ENCODE measurements at regions not wholly inside any gene's neighbourhood (a gene's known extent, or its start where the extent isn't known, plus 50 kb on each side); places are given as distances from the start of the nearest gene placed in this dataset.

- Histone ChIP-seq H3K79me1 (ENCODE audit: low read depth, low read length) (no peaks in the 10 kb centered on the region), H2AK5ac (ENCODE audit: low read depth, low read length) (no peak overlapping the region), H3K4me2 (ENCODE audit: insufficient read depth, low read length, poor library complexity, severe bottlenecking) (no peak overlapping the region), H3K18ac (ENCODE audit: low read length) (no peak overlapping the region), H2AFZ (ENCODE audit: low read length) (peak overlapping the region; percentile 11), H3K27ac (replicated peaks; ENCODE audit: low read length) (no peak overlapping the region), H3K27me3 (ENCODE audit: control insufficient read depth in 3 of 3, insufficient read depth in 3 of 3, low read depth in 1 of 3, low read length in 3 of 3) (no peaks in the 10 kb centered on the region), H3K4me3 (ENCODE audit: low read length in 2 of 2) (no peak overlapping the region), H3K36me3 (replicated peaks in 1 of 2; ENCODE audit: control insufficient read depth in 2 of 2, insufficient read depth in 2 of 2, low read length in 2 of 2) (no peaks in the 10 kb centered on the region), H4K8ac (ENCODE audit: low read depth, low read length) (no peak overlapping the region), H2BK15ac (ENCODE audit: low read length) (no peak overlapping the region), H3K23ac (ENCODE audit: low read depth, low read length, poor library complexity) (no peak overlapping the region), H3K14ac (ENCODE audit: low read length) (no peak overlapping the region), H3K4ac (ENCODE audit: low read length) (no peak overlapping the region), H2BK12ac (ENCODE audit: low read length) (no peak overlapping the region), H4K91ac (ENCODE audit: low read depth, low read length, poor library complexity) (no peak overlapping the region), H3K4me1 (ENCODE audit: control insufficient read depth in 2 of 2, insufficient read depth in 1 of 2, low read depth in 1 of 2, low read length in 2 of 2) (peaks cover 0 to 2% of the 10 kb centered on the region in 2 donors), H2BK120ac (ENCODE audit: low read depth, low read length) (no peak overlapping the region), H3K9me3 (replicated peaks in 1 of 2; ENCODE audit: control insufficient read depth in 2 of 2, insufficient read depth in 1 of 2, low read depth in 1 of 2, low read length in 2 of 2) (no peaks in the 10 kb centered on the region), H2BK5ac (ENCODE audit: low read length) (no peak overlapping the region), H3K9ac (ENCODE audit: low read depth, low read length, poor library complexity) (no peak overlapping the region)
- WGBS, 2 donors (ENCODE audit: extremely low coverage in 2 of 2, insufficient read length in 2 of 2, insufficient replicate concordance in 1 of 2): no CpG with 5 or more reads among the region's 3 CpGs
- DNase-seq (ENCODE audit: low spot score): no peak
These were observed 901.8 kb upstream of the ZWINT start for GRCh38 chr10:57262892-57263291.

- H3K4me1 ChIP-seq (ENCODE audit: control insufficient read depth in 2 of 2, insufficient read depth in 1 of 2, low read depth in 1 of 2, low read length in 2 of 2): peaks cover 0 to 2% of the 10 kb centered on the region in 2 donors
- no CpG with 5 or more reads among the region's 2 CpGs for WGBS, 2 donors (ENCODE audit: extremely low coverage in 2 of 2, insufficient read length in 2 of 2, insufficient replicate concordance in 1 of 2)
These were observed 899.1 kb upstream of the ZWINT start for GRCh38 chr10:57260175-57260574.

GRCh38 chr10:57249615-57250281, 888.7 kb upstream of the ZWINT start:
- H2AK5ac ChIP-seq (ENCODE audit: low read depth, low read length): no peak overlapping the region
- H3K27ac ChIP-seq (replicated peaks; ENCODE audit: low read length): no peak overlapping the region
- H3K23ac ChIP-seq (ENCODE audit: low read depth, low read length, poor library complexity): no peak overlapping the region
- H3K9me3 ChIP-seq (replicated peaks in 1 of 2; ENCODE audit: control insufficient read depth in 2 of 2, insufficient read depth in 1 of 2, low read depth in 1 of 2, low read length in 2 of 2): no peaks in the 10 kb centered on the region
- H4K91ac ChIP-seq (ENCODE audit: low read depth, low read length, poor library complexity): no peak overlapping the region
- H3K4ac ChIP-seq (ENCODE audit: low read length): no peak overlapping the region
- DNase-seq (ENCODE audit: low spot score): no peak
- no peak overlapping the region for H2BK120ac ChIP-seq (ENCODE audit: low read depth, low read length)
- WGBS, 2 donors (ENCODE audit: extremely low coverage in 2 of 2, insufficient read length in 2 of 2, insufficient replicate concordance in 1 of 2): no CpG with 5 or more reads among the region's 32 CpGs
- peak overlapping the region; percentile 40 for H2AFZ ChIP-seq (ENCODE audit: low read length)
- no peak overlapping the region for H2BK12ac ChIP-seq (ENCODE audit: low read length)
- H3K9ac ChIP-seq (ENCODE audit: low read depth, low read length, poor library complexity): no peak overlapping the region
- no peak overlapping the region for H3K18ac ChIP-seq (ENCODE audit: low read length)
- no peaks in the 10 kb centered on the region for H3K27me3 ChIP-seq (ENCODE audit: control insufficient read depth in 3 of 3, insufficient read depth in 3 of 3, low read depth in 1 of 3, low read length in 3 of 3)
- H3K14ac ChIP-seq (ENCODE audit: low read length): no peak overlapping the region
- H3K36me3 ChIP-seq (replicated peaks in 1 of 2; ENCODE audit: control insufficient read depth in 2 of 2, insufficient read depth in 2 of 2, low read length in 2 of 2): no peaks in the 10 kb centered on the region
- no peak overlapping the region for H4K8ac ChIP-seq (ENCODE audit: low read depth, low read length)
- H2BK15ac ChIP-seq (ENCODE audit: low read length): no peak overlapping the region
- no peaks in the 10 kb centered on the region for H3K79me1 ChIP-seq (ENCODE audit: low read depth, low read length)
- H3K4me3 ChIP-seq (ENCODE audit: low read length in 2 of 2): no peak overlapping the region
- peaks cover 3 to 5% of the 10 kb centered on the region in 2 donors for H3K4me1 ChIP-seq (ENCODE audit: control insufficient read depth in 2 of 2, insufficient read depth in 1 of 2, low read depth in 1 of 2, low read length in 2 of 2)
- H2BK5ac ChIP-seq (ENCODE audit: low read length): no peak overlapping the region
- no peak overlapping the region for H3K4me2 ChIP-seq (ENCODE audit: insufficient read depth, low read length, poor library complexity, severe bottlenecking)

More at GRCh38 chr10:57260175-57260574, 899.1 kb upstream of the ZWINT start:
- no peaks in the 10 kb centered on the region for H3K9me3 ChIP-seq (replicated peaks in 1 of 2; ENCODE audit: control insufficient read depth in 2 of 2, insufficient read depth in 1 of 2, low read depth in 1 of 2, low read length in 2 of 2)
- no peak overlapping the region for H3K4me3 ChIP-seq (ENCODE audit: low read length in 2 of 2)
- H3K9ac ChIP-seq (ENCODE audit: low read depth, low read length, poor library complexity): no peak overlapping the region
- H4K91ac ChIP-seq (ENCODE audit: low read depth, low read length, poor library complexity): no peak overlapping the region
- H3K4ac ChIP-seq (ENCODE audit: low read length): no peak overlapping the region
- no peak overlapping the region for H2BK5ac ChIP-seq (ENCODE audit: low read length)
- DNase-seq (ENCODE audit: low spot score): no peak
- no peak overlapping the region for H2AFZ ChIP-seq (ENCODE audit: low read length)
- H2AK5ac ChIP-seq (ENCODE audit: low read depth, low read length): no peak overlapping the region
- no peak overlapping the region for H3K4me2 ChIP-seq (ENCODE audit: insufficient read depth, low read length, poor library complexity, severe bottlenecking)
- H2BK120ac ChIP-seq (ENCODE audit: low read depth, low read length): no peak overlapping the region
- no peak overlapping the region for H4K8ac ChIP-seq (ENCODE audit: low read depth, low read length)
- no peak overlapping the region for H2BK12ac ChIP-seq (ENCODE audit: low read length)
- no peak overlapping the region for H3K14ac ChIP-seq (ENCODE audit: low read length)
- no peak overlapping the region for H3K23ac ChIP-seq (ENCODE audit: low read depth, low read length, poor library complexity)
- no peaks in the 10 kb centered on the region for H3K79me1 ChIP-seq (ENCODE audit: low read depth, low read length)
- no peaks in the 10 kb centered on the region for H3K27me3 ChIP-seq (ENCODE audit: control insufficient read depth in 3 of 3, insufficient read depth in 3 of 3, low read depth in 1 of 3, low read length in 3 of 3)
- no peaks in the 10 kb centered on the region for H3K36me3 ChIP-seq (replicated peaks in 1 of 2; ENCODE audit: control insufficient read depth in 2 of 2, insufficient read depth in 2 of 2, low read length in 2 of 2)
- H3K18ac ChIP-seq (ENCODE audit: low read length): no peak overlapping the region
- H2BK15ac ChIP-seq (ENCODE audit: low read length): no peak overlapping the region
- no peak overlapping the region for H3K27ac ChIP-seq (replicated peaks; ENCODE audit: low read length)

GRCh38 chr10:57247271-57247670, 886.2 kb upstream of the ZWINT start:
- Histone ChIP-seq H3K9ac (ENCODE audit: low read depth, low read length, poor library complexity) (no peak overlapping the region), H2BK5ac (ENCODE audit: low read length) (no peak overlapping the region), H2BK15ac (ENCODE audit: low read length) (no peak overlapping the region), H3K27ac (replicated peaks; ENCODE audit: low read length) (no peak overlapping the region), H2AK5ac (ENCODE audit: low read depth, low read length) (no peak overlapping the region), H3K4me2 (ENCODE audit: insufficient read depth, low read length, poor library complexity, severe bottlenecking) (no peak overlapping the region), H4K91ac (ENCODE audit: low read depth, low read length, poor library complexity) (no peak overlapping the region), H3K4ac (ENCODE audit: low read length) (no peak overlapping the region), H3K27me3 (ENCODE audit: control insufficient read depth in 3 of 3, insufficient read depth in 3 of 3, low read depth in 1 of 3, low read length in 3 of 3) (no peaks in the 10 kb centered on the region), H3K14ac (ENCODE audit: low read length) (no peak overlapping the region), H2BK12ac (ENCODE audit: low read length) (no peak overlapping the region), H2AFZ (ENCODE audit: low read length) (peak overlapping the region; percentile 52), H3K4me1 (ENCODE audit: control insufficient read depth in 2 of 2, insufficient read depth in 1 of 2, low read depth in 1 of 2, low read length in 2 of 2) (peaks cover 0 to 5% of the 10 kb centered on the region in 2 donors), H3K36me3 (replicated peaks in 1 of 2; ENCODE audit: control insufficient read depth in 2 of 2, insufficient read depth in 2 of 2, low read length in 2 of 2) (no peaks in the 10 kb centered on the region), H3K4me3 (ENCODE audit: low read length in 2 of 2) (no peak overlapping the region), H3K18ac (ENCODE audit: low read length) (no peak overlapping the region), H3K23ac (ENCODE audit: low read depth, low read length, poor library complexity) (no peak overlapping the region), H4K8ac (ENCODE audit: low read depth, low read length) (no peak overlapping the region), H3K79me1 (ENCODE audit: low read depth, low read length) (no peaks in the 10 kb centered on the region), H2BK120ac (ENCODE audit: low read depth, low read length) (no peak overlapping the region), H3K9me3 (replicated peaks in 1 of 2; ENCODE audit: control insufficient read depth in 2 of 2, insufficient read depth in 1 of 2, low read depth in 1 of 2, low read length in 2 of 2) (no peaks in the 10 kb centered on the region)
- no CpG with 5 or more reads among the region's 4 CpGs for WGBS, 2 donors (ENCODE audit: extremely low coverage in 2 of 2, insufficient read length in 2 of 2, insufficient replicate concordance in 1 of 2)
- DNase-seq (ENCODE audit: low spot score): no peak
